Nephron (organoid): ENCODE measurements at regions not wholly inside any gene's neighbourhood (a gene's known extent, or its start where the extent isn't known, plus 50 kb on each side); places are given as distances from the start of the nearest gene placed in this dataset.

Experiments used
- H3K27ac Mint-ChIP-seq, 3 experiments: 2 replicates each; pipeline ENCODE4 v1.8.0; 2020; ENCODE audit warnings: mixed read lengths in 3 of 3, mild to moderate bottlenecking in 2 of 3, moderate library complexity in 1 of 3
- H3K27me3 Mint-ChIP-seq: 2 replicates; pipeline ENCODE4 v1.8.0; 2021; ENCODE audit warnings: low read depth, mild to moderate bottlenecking, moderate library complexity, mixed read lengths
- H3K36me3 Mint-ChIP-seq: 2 replicates; pipeline ENCODE4 v1.8.0; 2020; ENCODE audit warnings: low read depth, mixed read lengths
- H3K4me1 Mint-ChIP-seq: 2 replicates; pipeline ENCODE4 v1.8.0; 2020; ENCODE audit warnings: mixed read lengths
- H3K4me3 Mint-ChIP-seq, 3 experiments: 2 replicates each; pipeline ENCODE4 v1.8.0; 2020; ENCODE audit warnings: mild to moderate bottlenecking in 3 of 3, mixed read lengths in 3 of 3, moderate library complexity in 2 of 3
- H3K9me3 Mint-ChIP-seq: 2 replicates; pipeline ENCODE4 v1.8.0; 2020; ENCODE audit warnings: mixed read lengths
- CTCF ChIP-seq, 3 experiments: fragments of 200-600 bp; sonication (generic); IDR thresholded peaks; one replicate each; pipeline ENCODE4 v1.5.0; 2021; ENCODE audit warnings: antibody characterized with exemption in 3 of 3; ENCODE audit not compliant: unreplicated experiment in 3 of 3

DNA sequence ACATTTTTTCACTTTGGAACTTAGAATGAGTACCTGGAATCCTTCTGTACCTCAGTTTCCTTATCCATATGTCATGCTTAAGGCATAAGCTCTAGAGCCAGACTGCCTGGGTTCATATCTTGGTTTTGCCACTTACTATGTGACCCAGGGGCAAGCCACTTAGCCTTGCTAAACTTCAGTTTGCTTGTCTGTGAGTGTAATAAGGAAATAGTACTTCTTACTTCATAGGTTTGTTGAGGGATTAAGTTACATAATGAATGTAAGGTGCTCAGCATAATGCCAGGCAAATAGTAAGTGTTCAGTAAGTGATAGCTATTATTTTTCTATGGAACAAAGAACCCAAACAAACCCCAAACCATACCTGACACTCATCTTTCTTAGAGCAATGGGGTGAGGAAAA, 225.1 kb downstream of the BCAT1 start:
- H3K4me3 Mint-ChIP-seq, result no peak overlapping the region
- H3K4me1 Mint-ChIP-seq, result no peaks in the 10 kb centered on the region
- H3K27me3 Mint-ChIP-seq, result no peaks in the 10 kb centered on the region
- peaks cover 7% of the 10 kb centered on the region for H3K9me3 Mint-ChIP-seq
- TF ChIP-seq CTCF (IDR thresholded peaks at IDR 0.05; ENCODE audit: unreplicated experiment in 3 of 3), result no peak
- no peak overlapping the region for H3K27ac Mint-ChIP-seq
- no peaks in the 10 kb centered on the region for H3K36me3 Mint-ChIP-seq

GRCh38 chr12:24721191-24721590, 227.7 kb downstream of the BCAT1 start:
- no peak for TF ChIP-seq CTCF (IDR thresholded peaks at IDR 0.05; ENCODE audit: unreplicated experiment in 3 of 3)
- H3K4me3 Mint-ChIP-seq, result no peak overlapping the region
- no peaks in the 10 kb centered on the region for H3K36me3 Mint-ChIP-seq
- H3K9me3 Mint-ChIP-seq, result peaks cover 7% of the 10 kb centered on the region
- no peaks in the 10 kb centered on the region for H3K4me1 Mint-ChIP-seq
- no peak overlapping the region for H3K27ac Mint-ChIP-seq
- H3K27me3 Mint-ChIP-seq, result no peaks in the 10 kb centered on the region

- H3K9me3 Mint-ChIP-seq, result peaks cover 7% of the 10 kb centered on the region
- H3K36me3 Mint-ChIP-seq, result no peaks in the 10 kb centered on the region
- H3K27ac Mint-ChIP-seq, result no peak overlapping the region
- H3K27me3 Mint-ChIP-seq, result no peaks in the 10 kb centered on the region
- no peak for TF ChIP-seq CTCF (IDR thresholded peaks at IDR 0.05; ENCODE audit: unreplicated experiment in 3 of 3)
- no peaks in the 10 kb centered on the region for H3K4me1 Mint-ChIP-seq
- H3K4me3 Mint-ChIP-seq, result no peak overlapping the region
These were observed 229.6 kb downstream of the BCAT1 start for GRCh38 chr12:24719293-24719721.

DNA sequence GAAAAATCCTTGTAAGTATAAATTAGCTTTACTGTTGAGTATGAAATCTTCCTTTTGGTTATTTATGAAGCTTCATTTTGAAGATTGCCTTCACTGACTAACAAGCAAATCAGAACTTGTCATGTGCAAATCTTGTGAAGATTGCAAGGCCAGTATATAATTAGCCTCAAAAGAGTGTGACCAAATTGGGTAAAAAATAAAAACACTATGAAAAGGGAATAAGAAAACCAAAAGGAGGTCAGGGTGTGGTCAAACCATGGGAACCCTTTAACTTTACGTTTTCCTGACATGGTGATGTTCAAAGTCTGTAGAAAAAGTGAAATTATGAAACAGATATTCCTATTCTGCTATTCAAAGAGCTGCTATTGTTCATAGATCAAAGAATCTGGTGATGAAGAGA, 230.3 kb downstream of the BCAT1 start:
- Mint-ChIP-seq H3K4me3 (no peak overlapping the region), H3K9me3 (peaks cover 7% of the 10 kb centered on the region), H3K36me3 (no peaks in the 10 kb centered on the region), H3K27ac (no peak overlapping the region), H3K27me3 (no peaks in the 10 kb centered on the region), H3K4me1 (no peaks in the 10 kb centered on the region)
- TF ChIP-seq CTCF (IDR thresholded peaks at IDR 0.05; ENCODE audit: unreplicated experiment in 3 of 3), result no peak

GRCh38 chr12:24714237-24714636, 234.7 kb downstream of the BCAT1 start:
- Mint-ChIP-seq H3K27ac (no peak overlapping the region), H3K36me3 (no peaks in the 10 kb centered on the region), H3K4me1 (no peaks in the 10 kb centered on the region), H3K27me3 (no peaks in the 10 kb centered on the region), H3K4me3 (no peak overlapping the region), H3K9me3 (no peaks in the 10 kb centered on the region)
- no peak for TF ChIP-seq CTCF (IDR thresholded peaks at IDR 0.05; ENCODE audit: unreplicated experiment in 3 of 3)

DNA sequence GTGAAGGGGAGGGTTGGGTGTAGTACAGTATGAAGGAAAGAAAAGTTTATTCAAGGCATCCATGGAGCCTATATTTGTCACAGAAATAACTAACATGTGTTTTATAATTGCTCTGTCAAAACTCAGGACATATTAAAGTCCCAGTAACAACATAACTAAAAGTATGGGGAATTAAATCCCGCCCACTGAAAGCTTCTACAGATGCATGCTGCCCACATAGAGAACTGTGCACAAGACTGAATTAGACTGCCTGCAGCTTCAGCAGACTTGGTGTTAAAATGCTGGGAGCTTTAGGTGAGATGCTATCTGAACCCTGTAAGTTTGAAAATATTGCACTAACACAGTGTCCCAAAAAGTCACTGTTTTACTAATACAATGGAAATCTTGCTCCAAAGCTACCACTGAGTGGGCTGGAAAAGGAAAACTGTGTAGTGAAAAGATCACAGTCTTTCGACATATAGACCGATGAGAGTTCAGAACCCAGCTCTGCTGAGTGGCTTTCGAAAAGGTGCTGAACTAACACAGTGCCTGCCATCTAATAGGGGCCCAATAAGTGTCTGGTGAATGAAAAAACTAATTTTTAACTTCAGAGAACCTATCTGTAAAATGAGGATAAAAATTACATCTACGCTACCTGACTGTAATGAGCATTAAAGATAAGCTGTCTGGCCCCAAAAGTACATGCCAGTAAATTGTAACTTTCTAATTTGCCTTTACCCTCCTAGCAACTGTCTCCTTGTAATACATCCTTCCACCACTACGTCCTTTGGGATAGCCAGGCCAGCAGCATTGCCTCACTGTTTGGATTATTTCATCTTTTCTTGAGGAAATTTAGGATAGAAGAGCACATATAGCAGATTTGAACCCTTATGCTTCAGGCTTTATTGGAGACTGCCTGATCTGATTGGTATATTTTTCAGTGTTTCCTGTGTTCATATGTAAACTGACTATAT, 237.6 kb downstream of the BCAT1 start:
- no peak overlapping the region for H3K27ac Mint-ChIP-seq
- no peak for TF ChIP-seq CTCF (IDR thresholded peaks at IDR 0.05; ENCODE audit: unreplicated experiment in 3 of 3)
- no peaks in the 10 kb centered on the region for H3K27me3 Mint-ChIP-seq
- H3K36me3 Mint-ChIP-seq, result no peaks in the 10 kb centered on the region
- no peak overlapping the region for H3K4me3 Mint-ChIP-seq
- no peaks in the 10 kb centered on the region for H3K9me3 Mint-ChIP-seq
- H3K4me1 Mint-ChIP-seq, result no peaks in the 10 kb centered on the region
